Trophoblast cell (in vitro differentiated cells and primary cell): ENCODE measurements at regions not wholly inside any gene's neighbourhood (a gene's known extent, or its start where the extent isn't known, plus 50 kb on each side); places are given as distances from the start of the nearest gene placed in this dataset.

ENCODE experiments used
- DNase-seq, 2 donors: peaks; one replicate each; pipeline ENCODE4 v3.0.0-alpha.2; 2016
- H2AFZ ChIP-seq: 2 replicates; pipeline ENCODE4 v1.6.1; 2013; ENCODE audit warnings: low read length, moderate library complexity, mild to moderate bottlenecking; ENCODE audit not compliant: insufficient read depth, poor library complexity
- H2AK5ac ChIP-seq: 2 replicates; pipeline ENCODE4 v1.6.1; 2013; ENCODE audit warnings: mild to moderate bottlenecking, low read length
- H2BK120ac ChIP-seq: 2 replicates; pipeline ENCODE4 v1.6.1; 2013; ENCODE audit warnings: low read length, mild to moderate bottlenecking, moderate library complexity; ENCODE audit not compliant: insufficient read depth, poor library complexity
- H2BK12ac ChIP-seq: 2 replicates; pipeline ENCODE4 v1.6.1; 2013; ENCODE audit warnings: mild to moderate bottlenecking, low read length, moderate library complexity
- H2BK5ac ChIP-seq: 2 replicates; pipeline ENCODE4 v1.6.1; 2013; ENCODE audit warnings: low read length, low read depth, moderate library complexity, mild to moderate bottlenecking; ENCODE audit not compliant: poor library complexity
- H3K14ac ChIP-seq: 2 replicates; pipeline ENCODE4 v1.6.1; 2013; ENCODE audit warnings: mild to moderate bottlenecking, low read length
- H3K18ac ChIP-seq: 2 replicates; pipeline ENCODE4 v1.6.1; 2013; ENCODE audit warnings: mild to moderate bottlenecking, low read length
- H3K23ac ChIP-seq: 2 replicates; pipeline ENCODE4 v1.6.1; 2013; ENCODE audit warnings: low read length
- H3K27ac ChIP-seq: 2 replicates; pipeline ENCODE4 v1.5.1; 2013; ENCODE audit warnings: low read depth, mild to moderate bottlenecking, inconsistent platforms, low read length, moderate library complexity
- H3K27me3 ChIP-seq: 2 replicates; pipeline ENCODE4 v1.6.1; 2013; ENCODE audit warnings: inconsistent platforms, mild to moderate bottlenecking, low read length, moderate library complexity; ENCODE audit not compliant: insufficient read depth
- H3K36me3 ChIP-seq, 2 experiments: 1 replicate in 1 of 2; 2 replicates in 1 of 2; pipeline ENCODE4 v1.6.1; 2013; ENCODE audit warnings: low read length in 2 of 2, mild to moderate bottlenecking in 2 of 2, moderate library complexity in 1 of 2; ENCODE audit not compliant: insufficient read depth in 2 of 2, control insufficient read depth in 1 of 2
- H3K4ac ChIP-seq: 2 replicates; pipeline ENCODE4 v1.6.1; 2013; ENCODE audit warnings: low read depth, mild to moderate bottlenecking, low read length, moderate library complexity
- H3K4me1 ChIP-seq, 2 experiments: 1 replicate in 1 of 2; 2 replicates in 1 of 2; pipeline ENCODE4 v1.6.1; 2013; ENCODE audit warnings: low read length in 2 of 2, mild to moderate bottlenecking in 2 of 2, moderate library complexity in 1 of 2; ENCODE audit not compliant: insufficient read depth in 2 of 2, control insufficient read depth in 1 of 2
- H3K4me2 ChIP-seq: 2 replicates; pipeline ENCODE4 v1.6.1; 2013; ENCODE audit warnings: inconsistent platforms, mild to moderate bottlenecking, low read length, moderate library complexity
- H3K4me3 ChIP-seq: 2 replicates; pipeline ENCODE4 v1.5.1; 2013; ENCODE audit warnings: mild to moderate bottlenecking, low read depth, low read length, inconsistent platforms
- H3K79me1 ChIP-seq: one replicate; pipeline ENCODE4 v1.6.1; 2013; ENCODE audit warnings: low read length
- H3K79me2 ChIP-seq: 2 replicates; pipeline ENCODE4 v1.6.1; 2013; ENCODE audit warnings: low read length, mild to moderate bottlenecking; ENCODE audit not compliant: control insufficient read depth, insufficient read depth, poor library complexity
- H3K9ac ChIP-seq: 2 replicates; pipeline ENCODE4 v1.6.1; 2013; ENCODE audit warnings: mild to moderate bottlenecking, low read length
- H3K9me3 ChIP-seq: 2 replicates; pipeline ENCODE4 v1.6.1; 2013; ENCODE audit warnings: low read depth, mild to moderate bottlenecking, control low read depth, inconsistent platforms, low read length; ENCODE audit not compliant: insufficient read depth
- H4K12ac ChIP-seq: 2 replicates; pipeline ENCODE4 v1.6.1; 2013; ENCODE audit warnings: low read depth, mild to moderate bottlenecking, low read length, moderate library complexity
- H4K8ac ChIP-seq: 2 replicates; pipeline ENCODE4 v1.6.1; 2013; ENCODE audit warnings: low read depth, mild to moderate bottlenecking, low read length, moderate library complexity
- H4K91ac ChIP-seq: one replicate; pipeline ENCODE4 v1.6.1; 2013; ENCODE audit warnings: low read depth, mild to moderate bottlenecking, low read length, moderate library complexity
- WGBS: extraction: QIAGEN DNeasy Blood & Tissue Kit; methylation state at CpG from one replicate; pipeline ENCODE4 v1.1.7; 2013; ENCODE audit warnings: missing lambda C conversion rate; ENCODE audit not compliant: insufficient read length, insufficient coverage; ENCODE audit errors: extremely low coverage; 5-methylcytosine and 5-hydroxymethylcytosine counted together

DNA sequence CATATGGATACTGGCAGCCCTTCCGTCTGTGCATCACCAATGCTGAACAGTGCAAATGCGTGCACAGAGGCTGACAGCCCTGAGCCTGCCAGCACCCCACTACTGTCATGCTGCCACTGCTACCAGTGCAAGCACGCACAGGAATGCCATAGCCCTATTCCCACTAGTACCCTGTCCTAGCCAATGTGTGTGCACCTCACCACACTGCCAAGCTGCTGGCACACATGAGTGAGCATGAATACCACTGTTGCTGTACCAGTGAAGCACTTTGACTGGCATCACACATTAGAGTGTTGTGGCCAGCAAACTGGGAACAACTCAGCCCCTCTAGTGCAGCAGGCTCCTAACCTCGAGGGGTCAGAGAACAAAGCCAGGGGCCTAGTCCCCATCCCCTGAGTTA is 102.9 kb upstream of the PCDH10 start:
- no peaks in the 10 kb centered on the region for H3K27me3 ChIP-seq
- H3K4me1 ChIP-seq: no peaks in the 10 kb centered on the region
- H3K14ac ChIP-seq: no peak overlapping the region
- H2BK120ac ChIP-seq: no peak overlapping the region
- H3K4me2 ChIP-seq: no peak overlapping the region
- H4K91ac ChIP-seq: no peak overlapping the region
- H3K79me2 ChIP-seq: no peaks in the 10 kb centered on the region
- H2BK12ac ChIP-seq: no peak overlapping the region
- no CpG with 5 or more reads among the region's 4 CpGs for WGBS
- no peaks in the 10 kb centered on the region for H3K79me1 ChIP-seq
- no peak overlapping the region for H3K4me3 ChIP-seq
- H3K18ac ChIP-seq: no peak overlapping the region
- H3K27ac ChIP-seq: no peak overlapping the region
- H2AFZ ChIP-seq: no peak overlapping the region
- H2AK5ac ChIP-seq: no peak overlapping the region
- no peaks in the 10 kb centered on the region for H3K36me3 ChIP-seq
- H3K4ac ChIP-seq: no peak overlapping the region
- no peak overlapping the region for H4K12ac ChIP-seq
- no peak overlapping the region for H3K9ac ChIP-seq
- DNase-seq: no peak
- H3K9me3 ChIP-seq: peaks cover 2% of the 10 kb centered on the region
- no peak overlapping the region for H4K8ac ChIP-seq
- H2BK5ac ChIP-seq: no peak overlapping the region
- H3K23ac ChIP-seq: no peak overlapping the region

DNA sequence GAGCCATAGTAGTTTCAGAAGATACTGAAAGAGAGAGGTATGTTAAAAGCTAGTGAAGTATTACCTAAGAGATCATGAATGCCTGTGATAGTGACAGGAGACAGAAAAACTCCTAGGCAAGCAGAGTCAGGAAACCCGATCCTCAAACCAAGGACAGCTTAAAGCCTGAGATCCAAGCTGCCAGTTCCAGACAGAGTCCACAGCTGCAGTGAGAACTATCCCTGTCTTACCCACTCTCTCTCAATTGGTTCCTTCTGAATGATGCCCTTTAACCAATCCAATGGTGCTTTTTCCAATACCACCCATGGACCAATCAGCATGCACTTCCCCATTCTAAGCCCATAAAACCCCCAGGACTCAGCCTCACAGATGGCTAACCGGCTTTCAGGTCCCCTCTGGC is 90.4 kb upstream of the PCDH10 start:
- H4K12ac ChIP-seq: no peak overlapping the region
- no peak overlapping the region for H4K8ac ChIP-seq
- no peak for DNase-seq
- peaks cover 0 to 3% of the 10 kb centered on the region in 2 experiments for H3K4me1 ChIP-seq
- no peak overlapping the region for H2BK120ac ChIP-seq
- H2BK5ac ChIP-seq: no peak overlapping the region
- no peak overlapping the region for H2AK5ac ChIP-seq
- H3K79me2 ChIP-seq: no peaks in the 10 kb centered on the region
- no peak overlapping the region for H3K14ac ChIP-seq
- H3K18ac ChIP-seq: no peak overlapping the region
- no peak overlapping the region for H2BK12ac ChIP-seq
- H3K9ac ChIP-seq: no peak overlapping the region
- no peak overlapping the region for H2AFZ ChIP-seq
- no peak overlapping the region for H3K4me3 ChIP-seq
- no peak overlapping the region for H3K23ac ChIP-seq
- H4K91ac ChIP-seq: no peak overlapping the region
- H3K27ac ChIP-seq: no peak overlapping the region
- H3K4ac ChIP-seq: no peak overlapping the region
- no peaks in the 10 kb centered on the region for H3K36me3 ChIP-seq
- H3K27me3 ChIP-seq: no peaks in the 10 kb centered on the region
- no peaks in the 10 kb centered on the region for H3K9me3 ChIP-seq
- no peaks in the 10 kb centered on the region for H3K79me1 ChIP-seq
- no CpG with 5 or more reads among the region's 2 CpGs for WGBS
- H3K4me2 ChIP-seq: no peak overlapping the region

DNA sequence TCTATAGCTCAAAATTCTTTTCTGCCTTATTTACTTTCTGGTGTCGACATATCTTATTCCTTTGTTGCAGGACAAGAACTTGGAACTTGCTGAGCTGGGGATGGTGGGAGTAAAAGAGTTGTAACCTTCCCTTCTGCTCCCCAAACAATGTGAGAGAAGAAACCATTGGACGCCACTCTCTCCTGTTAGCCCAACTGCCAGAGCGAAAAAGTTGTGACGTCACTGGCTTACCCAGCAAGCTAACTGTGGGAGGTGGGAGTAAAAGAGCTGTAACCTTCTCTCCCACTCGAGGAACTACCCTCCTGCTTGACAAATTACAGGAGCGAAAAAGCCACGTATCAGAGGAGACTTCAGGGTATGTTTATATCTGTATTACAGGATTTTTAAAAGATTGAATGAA is 90.0 kb upstream of the PCDH10 start:
- no peak overlapping the region for H3K27ac ChIP-seq
- no peak overlapping the region for H2BK12ac ChIP-seq
- no peak overlapping the region for H3K4me2 ChIP-seq
- no peak overlapping the region for H3K4me3 ChIP-seq
- no peak overlapping the region for H3K9ac ChIP-seq
- no peaks in the 10 kb centered on the region for H3K79me1 ChIP-seq
- no peak overlapping the region for H4K8ac ChIP-seq
- H2AK5ac ChIP-seq: no peak overlapping the region
- no peaks in the 10 kb centered on the region for H3K27me3 ChIP-seq
- no peak for DNase-seq
- no peak overlapping the region for H2AFZ ChIP-seq
- no peak overlapping the region for H4K91ac ChIP-seq
- WGBS: no CpG with 5 or more reads among the region's 7 CpGs
- H3K36me3 ChIP-seq: no peaks in the 10 kb centered on the region
- H3K4ac ChIP-seq: no peak overlapping the region
- no peak overlapping the region for H4K12ac ChIP-seq
- no peak overlapping the region for H3K14ac ChIP-seq
- no peak overlapping the region for H3K18ac ChIP-seq
- H2BK120ac ChIP-seq: no peak overlapping the region
- no peak overlapping the region for H2BK5ac ChIP-seq
- no peaks in the 10 kb centered on the region for H3K9me3 ChIP-seq
- H3K4me1 ChIP-seq: peaks cover 0 to 3% of the 10 kb centered on the region in 2 experiments
- no peak overlapping the region for H3K23ac ChIP-seq
- H3K79me2 ChIP-seq: no peaks in the 10 kb centered on the region

DNA sequence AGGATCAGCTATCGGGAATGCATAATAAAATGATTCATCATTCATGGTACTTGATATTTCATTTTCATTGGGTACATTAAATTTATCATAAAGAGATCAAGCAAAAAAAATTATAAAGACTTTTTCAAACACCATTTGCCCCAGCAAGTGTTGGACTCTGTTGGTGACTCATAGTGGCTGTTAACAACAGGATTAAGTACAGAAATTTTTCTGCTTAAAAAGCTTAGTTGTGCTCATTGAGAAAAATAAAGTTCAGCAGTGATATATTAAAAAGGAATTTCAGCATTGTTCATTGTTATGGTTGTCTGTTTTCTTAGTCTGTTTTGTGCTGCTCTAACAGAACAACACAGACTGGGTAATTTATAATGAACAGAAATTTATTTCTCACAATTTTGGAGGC is 86.2 kb upstream of the PCDH10 start:
- Histone ChIP-seq H3K27ac (no peak overlapping the region), H3K4me2 (no peak overlapping the region), H3K79me1 (no peaks in the 10 kb centered on the region), H2BK120ac (no peak overlapping the region), H2AFZ (no peak overlapping the region), H2BK5ac (no peak overlapping the region), H3K4ac (no peak overlapping the region), H3K27me3 (no peaks in the 10 kb centered on the region), H2BK12ac (no peak overlapping the region), H3K36me3 (no peaks in the 10 kb centered on the region), H3K4me3 (no peak overlapping the region), H3K18ac (no peak overlapping the region), H4K12ac (no peak overlapping the region), H3K9me3 (no peaks in the 10 kb centered on the region), H3K9ac (no peak overlapping the region), H3K23ac (no peak overlapping the region), H3K79me2 (no peaks in the 10 kb centered on the region), H4K91ac (no peak overlapping the region), H2AK5ac (no peak overlapping the region), H4K8ac (no peak overlapping the region), H3K14ac (no peak overlapping the region), H3K4me1 (peaks cover 0 to 3% of the 10 kb centered on the region in 2 experiments)
- no peak for DNase-seq
- no CpG with 5 or more reads among the region's 1 CpG for WGBS
